Body of pancreas (tissue), 4 donors: ENCODE measurements at regions not wholly inside any gene's neighbourhood (a gene's known extent, or its start where the extent isn't known, plus 50 kb on each side); places are given as distances from the start of the nearest gene placed in this dataset.

Experiments used
- ATAC-seq: fragments of 150-250 bp; one replicate; pipeline ENCODE4 v1.9.1; 2016
- DNase-seq, 4 donors: peaks; one replicate each; pipeline ENCODE4 v3.0.0-alpha.2; 2019
- H3K27ac ChIP-seq, 4 donors: fragments of 200-600 bp; sonication (generic); 1 replicate in 3 of 4; 2 replicates in 1 of 4; pipeline versions ENCODE4 v1.5.1 to v1.6.1; 2016 to 2019; ENCODE audit warnings: mild to moderate bottlenecking in 1 of 4, mixed read lengths in 1 of 4, moderate library complexity in 1 of 4
- H3K27me3 ChIP-seq, 2 donors: fragments of 200-600 bp; sonication (generic); one replicate each; pipeline ENCODE4 v1.6.0; 2016; ENCODE audit warnings: mild to moderate bottlenecking in 1 of 2
- H3K36me3 ChIP-seq, 2 donors: fragments of 200-600 bp; sonication (generic); replicated peaks in 1 of 2; 2 replicates each; pipeline ENCODE4 v1.5.1; 2016; ENCODE audit warnings: low read depth in 2 of 2; ENCODE audit not compliant: insufficient read depth in 1 of 2
- H3K4me1 ChIP-seq: fragments of 200-600 bp; sonication (generic); one replicate; pipeline ENCODE4 v1.6.0; 2016
- H3K4me3 ChIP-seq, 2 donors: fragments of 200-600 bp; sonication (generic); 1 replicate in 1 of 2; 2 replicates in 1 of 2; pipeline ENCODE4 v1.5.1; 2016 to 2019
- H3K9me3 ChIP-seq, 3 donors: fragments of 200-600 bp; sonication (generic); 1 replicate in 2 of 3; 2 replicates in 1 of 3; pipeline ENCODE4 v1.5.1; 2016
- POLR2A ChIP-seq, 3 donors: fragments of 450-650 bp; IDR thresholded peaks; one replicate each; pipeline ENCODE4 v1.6.1; 2016; ENCODE audit warnings: antibody characterized with exemption in 3 of 3, mild to moderate bottlenecking in 2 of 3
- WGBS, 2 donors: methylation state at CpG; one replicate each; pipeline ENCODE4 v1.1.5; 2017; 5-methylcytosine and 5-hydroxymethylcytosine counted together
- intact Hi-C: fragments of 100-400 bp; cut with DNase I; formaldehyde crosslinking; loops from one replicate; pipeline ENCODE4 v1.15.1; 2023
- TF ChIP-seq, protein P1 (sequence below), 7 experiments: fragments of 450-650 bp in 4 of 7; fragments of 200-600 bp in 3 of 7; sonication (generic) in 3 of 7; IDR thresholded peaks; one replicate each; pipeline ENCODE4 v1.5.1; 2016 to 2019; ENCODE audit warnings: antibody characterized with exemption in 7 of 7

DNA sequence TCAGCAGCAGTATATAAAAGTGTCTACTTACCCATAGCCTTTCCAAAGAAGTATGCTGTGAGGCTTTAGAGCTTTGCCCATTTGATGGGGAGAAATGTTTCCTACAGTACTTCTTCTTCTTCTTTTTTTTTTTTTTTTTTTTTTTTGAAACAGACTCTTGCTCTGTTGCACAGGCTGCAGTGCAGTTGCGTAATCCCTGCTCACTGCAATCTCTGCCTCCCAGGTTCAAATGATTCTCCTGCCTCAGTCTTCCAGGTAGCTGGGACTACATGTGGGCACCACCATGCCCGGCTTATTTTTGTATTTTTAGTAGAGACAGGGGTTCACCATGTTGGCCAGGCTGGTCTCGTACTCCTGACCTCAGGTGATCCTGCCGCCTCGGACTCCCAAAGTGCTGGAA, 101.7 kb upstream of the TMEM26 start:
- no peaks in the 10 kb centered on the region for H3K36me3 ChIP-seq
- no peak for ATAC-seq
- no peak overlapping the region for H3K27ac ChIP-seq
- no peaks in the 10 kb centered on the region for H3K9me3 ChIP-seq
- no peaks in the 10 kb centered on the region for H3K27me3 ChIP-seq
- intact Hi-C loops = no loop called here
- no peaks in the 10 kb centered on the region for H3K4me1 ChIP-seq
- TF ChIP-seq POLR2A (IDR thresholded peaks at IDR 0.05) = no peak
- TF ChIP-seq, protein P1, sequence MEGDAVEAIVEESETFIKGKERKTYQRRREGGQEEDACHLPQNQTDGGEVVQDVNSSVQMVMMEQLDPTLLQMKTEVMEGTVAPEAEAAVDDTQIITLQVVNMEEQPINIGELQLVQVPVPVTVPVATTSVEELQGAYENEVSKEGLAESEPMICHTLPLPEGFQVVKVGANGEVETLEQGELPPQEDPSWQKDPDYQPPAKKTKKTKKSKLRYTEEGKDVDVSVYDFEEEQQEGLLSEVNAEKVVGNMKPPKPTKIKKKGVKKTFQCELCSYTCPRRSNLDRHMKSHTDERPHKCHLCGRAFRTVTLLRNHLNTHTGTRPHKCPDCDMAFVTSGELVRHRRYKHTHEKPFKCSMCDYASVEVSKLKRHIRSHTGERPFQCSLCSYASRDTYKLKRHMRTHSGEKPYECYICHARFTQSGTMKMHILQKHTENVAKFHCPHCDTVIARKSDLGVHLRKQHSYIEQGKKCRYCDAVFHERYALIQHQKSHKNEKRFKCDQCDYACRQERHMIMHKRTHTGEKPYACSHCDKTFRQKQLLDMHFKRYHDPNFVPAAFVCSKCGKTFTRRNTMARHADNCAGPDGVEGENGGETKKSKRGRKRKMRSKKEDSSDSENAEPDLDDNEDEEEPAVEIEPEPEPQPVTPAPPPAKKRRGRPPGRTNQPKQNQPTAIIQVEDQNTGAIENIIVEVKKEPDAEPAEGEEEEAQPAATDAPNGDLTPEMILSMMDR (IDR thresholded peaks at IDR 0.05) = no peak
- DNase-seq = no peak
- no peak overlapping the region for H3K4me3 ChIP-seq
- WGBS, 2 donors = 83 to 92% methylated on average over 5 of the region's 5 CpGs

DNA sequence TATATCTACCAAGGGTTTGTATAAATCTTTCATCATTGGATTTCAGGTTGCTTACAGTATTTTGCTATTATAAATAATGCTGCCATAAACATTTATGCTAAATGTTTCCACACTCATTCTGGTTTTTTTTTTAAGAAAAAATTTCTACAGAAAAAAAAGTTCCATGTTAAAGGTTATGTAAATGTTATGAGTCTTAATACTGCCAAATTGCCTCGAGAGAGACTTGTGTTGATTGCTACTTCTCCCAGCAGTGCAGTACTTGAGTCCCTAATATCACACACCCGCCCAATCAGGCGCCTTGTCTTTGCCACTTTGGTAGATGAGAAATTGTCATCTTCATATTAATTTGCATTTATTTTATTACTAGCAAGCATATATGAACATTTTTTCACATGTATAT, 96.7 kb upstream of the TMEM26 start:
- Histone ChIP-seq H3K4me1 (no peaks in the 10 kb centered on the region), H3K36me3 (no peaks in the 10 kb centered on the region), H3K9me3 (no peaks in the 10 kb centered on the region), H3K27ac (no peak overlapping the region), H3K4me3 (no peak overlapping the region), H3K27me3 (no peaks in the 10 kb centered on the region)
- intact Hi-C loops = no loop called here
- TF ChIP-seq, protein P1 (IDR thresholded peaks at IDR 0.05) = no peak
- TF ChIP-seq POLR2A (IDR thresholded peaks at IDR 0.05) = no peak
- DNase-seq = no peak
- WGBS, 2 donors = 54 to 64% methylated on average over 3 of the region's 3 CpGs
- no peak for ATAC-seq

DNA sequence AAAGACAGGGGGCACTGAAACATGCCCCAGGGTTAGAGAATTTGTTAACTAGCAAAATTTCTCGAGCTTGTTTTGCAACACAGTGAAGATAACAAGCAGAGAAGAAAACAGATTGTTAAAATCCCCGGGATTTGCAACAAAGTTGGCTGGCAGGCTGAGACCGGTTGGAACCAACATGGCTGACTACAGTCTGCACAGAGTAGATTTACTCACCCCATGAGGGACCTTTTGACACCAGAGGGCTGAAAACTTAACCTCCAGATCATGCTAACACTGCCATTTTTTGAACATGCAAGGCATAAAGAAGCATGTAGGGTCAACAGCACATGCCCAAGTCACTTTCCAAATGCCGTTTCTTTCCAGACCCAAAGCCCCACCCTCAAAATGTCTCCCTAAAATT, 95.2 kb upstream of the TMEM26 start:
- DNase-seq = no peak
- 65 to 74% methylated on average over 4 of the region's 4 CpGs for WGBS, 2 donors
- intact Hi-C loops = no loop called here
- Histone ChIP-seq H3K9me3 (no peaks in the 10 kb centered on the region), H3K27me3 (no peaks in the 10 kb centered on the region), H3K4me3 (no peak overlapping the region), H3K27ac (no peak overlapping the region), H3K36me3 (no peaks in the 10 kb centered on the region), H3K4me1 (no peaks in the 10 kb centered on the region)
- TF ChIP-seq POLR2A (IDR thresholded peaks at IDR 0.05) = no peak
- TF ChIP-seq, protein P1 (IDR thresholded peaks at IDR 0.05) = no peak
- no peak for ATAC-seq

DNA sequence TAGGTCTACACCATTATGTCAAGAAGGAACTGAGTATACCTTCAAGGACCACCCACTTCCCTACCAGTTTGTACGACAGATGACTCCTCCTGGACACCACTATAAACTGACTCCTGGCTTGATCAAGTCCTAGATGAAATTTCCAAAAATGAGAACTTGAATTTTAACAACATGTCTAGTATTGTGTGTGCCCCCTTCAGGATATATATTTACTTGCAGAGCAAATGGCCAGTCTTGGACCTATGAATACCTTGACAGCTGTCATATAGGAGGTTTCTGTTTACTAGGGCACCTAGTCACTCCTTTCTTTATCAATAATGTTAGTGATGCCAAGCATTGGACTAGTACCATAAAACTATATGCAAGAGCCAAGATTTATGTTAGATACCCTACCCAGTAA, 94.1 kb upstream of the TMEM26 start:
- no peak for DNase-seq
- no peak for TF ChIP-seq POLR2A (IDR thresholded peaks at IDR 0.05)
- TF ChIP-seq, protein P1 (IDR thresholded peaks at IDR 0.05) = no peak
- Histone ChIP-seq H3K4me1 (no peaks in the 10 kb centered on the region), H3K27ac (no peak overlapping the region), H3K36me3 (no peaks in the 10 kb centered on the region), H3K27me3 (no peaks in the 10 kb centered on the region), H3K9me3 (no peaks in the 10 kb centered on the region), H3K4me3 (no peak overlapping the region)
- WGBS, 2 donors = 50 to 66% methylated on average over 1 of the region's 1 CpG
- intact Hi-C loops = no loop called here
- ATAC-seq = no peak

DNA sequence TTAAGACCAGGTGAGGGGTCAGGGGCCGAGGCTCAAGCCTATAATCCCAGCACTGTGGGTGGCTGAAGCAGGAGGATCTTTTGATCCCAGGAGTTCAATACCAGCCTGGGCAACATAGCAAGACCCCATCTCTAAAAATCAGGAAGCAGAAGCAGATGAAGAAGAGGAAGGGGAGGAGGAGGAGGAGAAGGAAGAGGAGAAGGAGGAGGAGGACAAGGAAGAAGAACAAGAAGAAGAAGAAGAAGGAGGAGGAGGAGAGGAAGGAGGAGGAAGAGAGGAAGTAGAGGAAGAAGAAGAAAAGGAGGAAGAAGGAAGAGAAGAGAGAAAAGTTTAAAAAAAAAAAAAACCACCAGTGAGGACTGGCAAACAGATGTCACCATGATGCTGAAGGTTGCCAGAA, 92.0 kb upstream of the TMEM26 start:
- no peaks in the 10 kb centered on the region for H3K27me3 ChIP-seq
- TF ChIP-seq, protein P1 (IDR thresholded peaks at IDR 0.05) = no peak
- TF ChIP-seq POLR2A (IDR thresholded peaks at IDR 0.05) = no peak
- H3K27ac ChIP-seq = no peak overlapping the region
- no peaks in the 10 kb centered on the region for H3K4me1 ChIP-seq
- no peaks in the 10 kb centered on the region for H3K36me3 ChIP-seq
- ATAC-seq = no peak
- intact Hi-C loops = no loop called here
- WGBS, 2 donors = 38 to 42% methylated on average over 1 of the region's 1 CpG
- no peaks in the 10 kb centered on the region for H3K9me3 ChIP-seq
- DNase-seq = no peak
- no peak overlapping the region for H3K4me3 ChIP-seq
